ENCODE measurements at regions not wholly inside any gene's neighbourhood (a gene's known extent, or its start where the extent isn't known, plus 50 kb on each side); places are given as distances from the start of the nearest gene placed in this dataset.

- TF ChIP-seq, protein P1, sequence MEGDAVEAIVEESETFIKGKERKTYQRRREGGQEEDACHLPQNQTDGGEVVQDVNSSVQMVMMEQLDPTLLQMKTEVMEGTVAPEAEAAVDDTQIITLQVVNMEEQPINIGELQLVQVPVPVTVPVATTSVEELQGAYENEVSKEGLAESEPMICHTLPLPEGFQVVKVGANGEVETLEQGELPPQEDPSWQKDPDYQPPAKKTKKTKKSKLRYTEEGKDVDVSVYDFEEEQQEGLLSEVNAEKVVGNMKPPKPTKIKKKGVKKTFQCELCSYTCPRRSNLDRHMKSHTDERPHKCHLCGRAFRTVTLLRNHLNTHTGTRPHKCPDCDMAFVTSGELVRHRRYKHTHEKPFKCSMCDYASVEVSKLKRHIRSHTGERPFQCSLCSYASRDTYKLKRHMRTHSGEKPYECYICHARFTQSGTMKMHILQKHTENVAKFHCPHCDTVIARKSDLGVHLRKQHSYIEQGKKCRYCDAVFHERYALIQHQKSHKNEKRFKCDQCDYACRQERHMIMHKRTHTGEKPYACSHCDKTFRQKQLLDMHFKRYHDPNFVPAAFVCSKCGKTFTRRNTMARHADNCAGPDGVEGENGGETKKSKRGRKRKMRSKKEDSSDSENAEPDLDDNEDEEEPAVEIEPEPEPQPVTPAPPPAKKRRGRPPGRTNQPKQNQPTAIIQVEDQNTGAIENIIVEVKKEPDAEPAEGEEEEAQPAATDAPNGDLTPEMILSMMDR (conservative IDR thresholded peaks at IDR 0.05 in 1 of 2, IDR thresholded peaks at IDR 0.05 in 1 of 2; ENCODE audit: low read depth in 1 of 2, low read length in 2 of 2): no peak
- TF ChIP-seq EZH2 (IDR thresholded peaks at IDR 0.05; ENCODE audit: low read length, missing control alignments): no peak
These were observed 561.8 kb downstream of the MCTP2 start for GRCh38 chr15:94793207-94793606.

All from fibroblast of lung (primary cell).